Fibroblast of mammary gland (primary cell): ENCODE measurements at regions not wholly inside any gene's neighbourhood (a gene's known extent, or its start where the extent isn't known, plus 50 kb on each side); places are given as distances from the start of the nearest gene placed in this dataset.

Experiments
- DNase-seq: peaks from one replicate; pipeline ENCODE4 v3.0.0-alpha.2; 2010; ENCODE audit warnings: low read depth
- H3K4me3 ChIP-seq: 2 replicates; pipeline ENCODE4 v1.5.1; 2011; ENCODE audit warnings: low read depth, mild to moderate bottlenecking, low read length, moderate library complexity; ENCODE audit not compliant: control insufficient read depth
- TF ChIP-seq, protein P1 (sequence below): conservative IDR thresholded peaks from 2 replicates; pipeline ENCODE4 v1.5.1; 2011; ENCODE audit warnings: low read depth, low read length, inconsistent platforms; ENCODE audit not compliant: control insufficient read depth, insufficient read depth

DNA sequence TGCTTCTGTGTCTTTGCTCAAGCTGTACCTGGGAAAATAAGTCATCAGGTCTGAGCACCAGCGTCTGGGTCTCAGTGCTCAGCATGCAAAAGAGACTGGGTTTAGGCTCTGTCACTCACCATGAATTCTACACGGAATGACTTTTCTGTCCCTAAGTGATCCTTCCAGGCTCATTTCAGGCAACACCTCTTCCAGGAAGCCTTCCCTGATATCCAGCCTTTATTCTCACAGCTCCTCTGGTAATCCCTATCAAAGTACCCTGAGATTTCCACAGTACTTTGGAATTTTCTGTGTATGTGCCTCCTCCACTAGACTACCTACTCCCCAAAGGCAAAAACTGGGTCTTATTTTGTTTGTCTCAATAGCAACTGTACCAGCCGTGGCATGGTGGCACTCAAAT lies 92.7 kb upstream of the BOD1 start:
- no peak for DNase-seq
- H3K4me3 ChIP-seq: no peak overlapping the region
- TF ChIP-seq, protein P1, sequence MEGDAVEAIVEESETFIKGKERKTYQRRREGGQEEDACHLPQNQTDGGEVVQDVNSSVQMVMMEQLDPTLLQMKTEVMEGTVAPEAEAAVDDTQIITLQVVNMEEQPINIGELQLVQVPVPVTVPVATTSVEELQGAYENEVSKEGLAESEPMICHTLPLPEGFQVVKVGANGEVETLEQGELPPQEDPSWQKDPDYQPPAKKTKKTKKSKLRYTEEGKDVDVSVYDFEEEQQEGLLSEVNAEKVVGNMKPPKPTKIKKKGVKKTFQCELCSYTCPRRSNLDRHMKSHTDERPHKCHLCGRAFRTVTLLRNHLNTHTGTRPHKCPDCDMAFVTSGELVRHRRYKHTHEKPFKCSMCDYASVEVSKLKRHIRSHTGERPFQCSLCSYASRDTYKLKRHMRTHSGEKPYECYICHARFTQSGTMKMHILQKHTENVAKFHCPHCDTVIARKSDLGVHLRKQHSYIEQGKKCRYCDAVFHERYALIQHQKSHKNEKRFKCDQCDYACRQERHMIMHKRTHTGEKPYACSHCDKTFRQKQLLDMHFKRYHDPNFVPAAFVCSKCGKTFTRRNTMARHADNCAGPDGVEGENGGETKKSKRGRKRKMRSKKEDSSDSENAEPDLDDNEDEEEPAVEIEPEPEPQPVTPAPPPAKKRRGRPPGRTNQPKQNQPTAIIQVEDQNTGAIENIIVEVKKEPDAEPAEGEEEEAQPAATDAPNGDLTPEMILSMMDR: no peak

DNA sequence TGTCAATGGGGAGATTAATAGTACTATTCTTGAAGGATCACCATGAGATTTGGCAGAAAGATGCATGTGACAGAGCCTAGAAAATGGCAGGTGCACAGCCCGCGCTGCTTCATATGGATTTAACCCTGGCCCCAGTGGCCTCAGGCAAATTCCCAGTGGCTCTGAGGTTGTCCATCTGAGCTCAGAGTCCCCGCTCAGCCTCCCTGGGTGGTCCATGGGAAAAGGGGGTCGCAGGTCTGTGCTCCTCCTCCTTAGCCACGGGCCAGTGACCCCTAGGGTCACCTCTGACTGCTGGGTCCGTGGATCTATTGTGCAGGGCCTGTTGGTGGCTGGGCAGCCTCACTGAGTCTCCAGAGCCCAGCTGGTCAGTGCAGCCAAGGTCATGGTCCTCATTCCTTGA lies 93.3 kb upstream of the BOD1 start:
- H3K4me3 ChIP-seq: no peak overlapping the region
- TF ChIP-seq, protein P1: no peak
- no peak for DNase-seq

DNA sequence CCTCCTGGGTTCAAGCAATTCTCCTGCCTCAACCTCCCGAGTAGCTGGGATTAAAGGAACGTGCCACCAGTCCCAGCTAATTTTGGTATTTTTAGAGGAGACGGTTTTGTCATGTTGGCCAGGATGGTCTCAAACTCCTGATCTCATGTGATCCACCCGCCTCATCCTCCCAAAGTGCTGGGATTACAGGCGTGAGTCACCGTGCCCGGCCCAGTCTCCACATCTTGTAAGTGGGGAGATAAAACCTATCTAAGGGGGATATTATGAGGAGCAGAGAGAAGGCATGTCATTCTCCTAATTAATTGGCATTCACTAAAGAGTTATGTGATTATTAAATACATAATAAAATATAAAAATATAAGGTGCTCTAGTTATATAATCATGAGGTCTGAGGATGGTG lies 94.1 kb upstream of the BOD1 start:
- TF ChIP-seq, protein P1: no peak
- H3K4me3 ChIP-seq: no peak overlapping the region
- DNase-seq: no peak

DNA sequence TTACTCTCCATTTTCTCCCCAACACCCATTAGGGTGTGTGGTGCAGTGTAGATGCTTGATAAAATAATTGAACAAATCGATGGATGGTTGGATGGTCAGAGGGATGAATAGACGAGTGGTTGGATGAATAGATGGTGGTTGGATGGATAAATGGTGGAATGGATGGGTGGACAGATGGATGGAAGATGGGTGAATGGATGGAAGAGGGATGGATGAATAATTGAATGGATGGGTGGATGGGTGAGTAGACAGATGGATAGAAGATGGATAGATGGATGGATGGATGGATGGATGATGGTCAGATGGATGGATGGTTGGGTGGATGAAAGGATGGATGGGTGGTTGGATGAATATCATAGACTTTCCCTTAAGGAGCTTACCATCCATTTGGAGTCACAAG lies 95.0 kb upstream of the BOD1 start:
- no peak for DNase-seq
- TF ChIP-seq, protein P1: no peak
- no peak overlapping the region for H3K4me3 ChIP-seq

DNA sequence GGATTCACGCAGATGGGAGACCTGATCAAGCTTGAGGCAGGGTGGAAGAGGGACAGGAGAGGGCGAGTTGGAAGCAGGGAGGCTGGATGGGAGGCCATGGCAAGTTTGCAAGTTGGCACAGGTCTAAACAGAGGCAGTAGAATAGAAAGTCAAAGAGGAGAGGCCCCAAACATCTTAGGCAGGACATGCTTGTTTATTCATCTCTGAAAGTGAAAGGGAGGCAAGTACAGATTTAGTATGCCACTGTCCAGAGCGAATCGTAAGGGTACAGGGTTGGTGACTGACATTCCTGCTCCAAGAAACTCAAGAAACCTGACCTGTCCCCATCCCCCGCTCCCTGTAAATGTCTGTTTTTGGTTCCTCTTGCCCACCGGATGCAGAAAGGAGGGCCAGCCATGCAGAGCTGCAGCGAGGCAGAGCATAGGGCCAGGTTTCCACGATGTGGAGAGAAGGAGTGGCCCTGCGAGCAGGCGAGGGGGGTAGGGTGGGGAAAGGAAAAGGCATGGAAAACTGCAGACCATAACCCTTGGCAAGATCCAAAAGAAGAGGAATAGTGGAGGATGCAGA lies 96.2 kb upstream of the BOD1 start:
- DNase-seq: no peak
- TF ChIP-seq, protein P1: no peak
- no peak overlapping the region for H3K4me3 ChIP-seq

DNA sequence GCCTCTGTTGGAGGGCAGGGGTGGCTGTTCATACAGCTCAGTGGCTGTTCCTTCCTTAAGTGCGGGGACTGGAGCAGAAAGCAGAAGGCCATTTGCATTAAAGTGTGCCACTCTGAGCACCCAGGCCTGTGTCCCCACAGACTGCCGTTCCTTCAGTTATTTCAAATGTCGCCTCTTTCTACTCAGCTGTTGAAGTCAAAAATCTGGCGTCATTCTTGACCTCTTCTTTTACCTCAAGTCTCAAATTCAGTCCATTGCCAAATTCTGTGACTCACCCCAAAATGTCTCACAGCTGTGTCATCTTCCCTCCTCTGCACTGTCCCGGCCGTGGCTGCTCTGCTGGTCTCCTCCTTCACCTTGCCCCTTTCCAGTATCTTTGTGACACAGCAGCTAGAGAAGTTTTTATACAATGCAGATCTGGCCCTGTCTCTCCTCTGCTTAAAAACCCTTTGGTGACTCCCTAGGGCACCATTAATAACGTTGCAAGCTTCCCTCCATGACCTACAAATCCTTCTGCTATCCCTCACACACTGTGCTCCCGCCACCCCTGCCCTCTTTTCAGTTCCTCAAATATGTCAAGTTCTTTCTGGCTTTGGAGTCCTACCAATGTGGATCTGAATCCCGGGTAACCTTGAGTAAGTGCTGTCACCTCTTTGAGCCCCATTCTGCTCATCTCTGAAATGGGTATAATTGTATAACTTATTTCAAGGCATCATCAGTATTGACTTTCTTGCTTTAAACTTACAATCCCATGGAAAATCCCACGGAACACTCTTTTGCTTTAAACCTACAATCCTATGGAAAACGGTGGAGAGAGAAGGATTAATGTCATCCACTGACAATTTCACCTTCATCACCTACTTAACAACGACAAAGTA lies 98.3 kb upstream of the BOD1 start:
- no peak overlapping the region for H3K4me3 ChIP-seq
- peak; percentile 95 for DNase-seq

More for the DNA sequence above, 98.3 kb upstream of the BOD1 start:
- TF ChIP-seq, protein P1: no peak
